ENCODE measurements at regions not wholly inside any gene's neighbourhood (a gene's known extent, or its start where the extent isn't known, plus 50 kb on each side); places are given as distances from the start of the nearest gene placed in this dataset.
"Not testable (repeated sequence)": the region's sequence is repeated elsewhere in the genome, so short reads cannot be mapped to it uniquely, and the experiment has no call there.

DNA sequence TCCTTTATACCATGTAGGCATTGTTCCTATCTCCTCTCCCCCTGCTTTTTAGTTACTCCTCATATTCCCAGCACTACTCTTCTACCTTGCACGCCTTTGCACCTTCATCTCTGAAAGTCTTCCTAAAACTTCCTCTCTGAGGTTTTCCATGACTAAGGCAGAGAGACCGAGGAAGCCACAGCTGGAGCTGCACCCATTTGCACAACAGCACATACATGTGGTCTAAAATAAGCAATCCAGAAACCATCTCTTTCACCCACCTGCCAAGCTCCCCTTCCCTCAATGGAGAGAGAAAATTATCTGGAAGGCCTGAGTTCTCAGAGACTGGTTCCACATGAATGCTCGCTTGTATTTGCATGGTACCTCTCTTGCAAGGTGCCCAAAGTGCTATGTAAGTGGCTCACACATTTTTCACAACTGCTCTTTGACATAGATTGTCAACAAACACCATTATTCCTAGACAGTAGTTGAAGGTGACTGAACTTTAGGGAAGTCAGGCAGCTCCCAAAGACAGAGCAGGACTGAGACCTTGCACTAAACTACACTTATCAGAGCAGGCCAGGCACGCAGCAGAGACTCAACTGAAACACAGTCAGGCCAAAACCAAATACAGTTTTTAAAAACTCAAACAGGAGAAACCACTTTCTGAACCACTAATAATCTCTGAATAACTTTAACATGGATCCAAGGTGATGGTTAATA is 313.2 kb downstream of the TFAP2A start:
- DNase-seq = no peak

DNA sequence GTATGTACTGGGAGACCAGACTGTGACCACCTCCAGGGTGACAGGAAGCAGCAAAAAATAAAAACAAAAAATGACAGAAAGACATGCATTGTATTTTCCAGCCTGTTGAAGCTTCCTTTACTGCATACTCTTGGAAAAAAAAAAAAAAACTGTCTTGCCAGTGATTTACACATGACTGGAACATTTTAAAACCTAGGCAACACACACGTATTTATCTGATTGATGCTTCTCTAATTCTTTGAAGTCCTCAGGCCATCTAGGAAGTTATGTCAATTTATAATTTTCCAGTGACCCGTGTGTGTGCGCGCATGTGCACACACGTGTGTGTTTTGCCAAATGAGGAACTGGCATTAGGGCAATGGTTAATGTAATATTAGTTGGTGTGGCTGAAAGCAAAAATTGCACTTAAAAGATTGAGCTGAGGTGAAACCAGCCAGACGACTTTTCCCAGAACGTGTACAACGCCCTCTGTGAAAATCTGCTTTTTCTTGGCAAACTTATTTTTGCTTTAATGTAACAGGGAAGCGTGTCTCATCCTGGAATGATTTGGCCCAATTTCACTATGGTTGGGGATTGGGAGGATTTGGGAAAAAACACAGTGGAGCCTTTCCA is 315.2 kb downstream of the TFAP2A start:
- no peak for DNase-seq

DNA sequence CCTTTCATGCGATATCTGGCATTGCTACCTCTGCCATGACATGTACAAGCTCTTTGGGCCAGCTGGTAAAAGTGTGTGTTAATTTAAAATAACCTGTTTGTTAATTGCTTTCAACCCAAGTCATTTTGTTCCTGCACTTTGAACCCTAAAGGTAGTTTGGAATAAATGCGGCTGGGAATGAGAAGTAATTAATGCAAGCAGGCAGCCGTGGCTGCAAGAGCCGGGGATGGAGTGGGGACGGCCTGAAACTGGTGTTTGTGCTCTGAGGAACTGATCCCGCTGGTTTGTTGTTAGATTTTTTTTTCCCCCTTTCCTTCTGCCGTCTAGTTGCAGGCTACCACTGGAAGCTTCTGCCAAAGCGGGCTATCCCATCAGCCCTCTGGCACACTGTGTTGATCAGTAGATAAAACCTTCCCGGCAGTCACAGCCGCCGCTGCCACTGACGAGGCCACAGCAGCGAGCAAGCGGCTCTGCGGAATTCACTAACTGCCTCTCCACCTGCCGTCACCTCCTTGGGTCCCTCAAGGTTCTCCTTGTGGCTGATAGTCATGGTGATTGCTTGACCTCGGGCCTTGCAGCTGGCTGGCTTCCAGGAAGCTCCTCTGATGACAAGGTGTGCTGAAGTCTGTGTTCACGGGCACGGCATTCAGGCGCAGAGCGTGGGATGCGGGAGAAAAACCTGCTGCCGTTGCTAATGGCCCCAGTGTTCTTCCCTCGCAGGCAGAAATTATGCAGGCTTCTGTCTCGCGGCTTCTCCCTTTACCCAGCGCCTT is 315.9 kb downstream of the TFAP2A start:
- peak; percentile 57 to 79 for DNase-seq

DNA sequence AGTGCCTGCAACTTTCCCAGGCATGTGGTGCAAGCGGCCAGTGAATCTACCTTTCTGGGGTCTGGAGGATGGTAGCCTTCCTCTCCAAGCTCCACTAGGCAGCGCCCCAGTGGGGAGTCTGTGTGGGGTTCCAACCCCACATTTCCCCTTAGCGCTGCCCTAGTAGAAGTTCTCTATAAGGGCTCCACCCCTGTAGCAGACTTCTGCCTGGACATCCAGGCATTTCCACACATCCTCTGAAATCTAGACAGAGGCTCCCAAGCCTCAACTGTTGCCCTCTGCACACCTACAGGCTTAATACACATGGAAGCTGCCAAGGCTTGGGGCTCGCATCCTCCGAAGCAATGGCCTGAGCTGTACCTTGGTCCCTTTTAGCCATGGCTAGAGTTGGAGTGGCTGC is 321.6 kb downstream of the TFAP2A start:
- no peak for DNase-seq

DNA sequence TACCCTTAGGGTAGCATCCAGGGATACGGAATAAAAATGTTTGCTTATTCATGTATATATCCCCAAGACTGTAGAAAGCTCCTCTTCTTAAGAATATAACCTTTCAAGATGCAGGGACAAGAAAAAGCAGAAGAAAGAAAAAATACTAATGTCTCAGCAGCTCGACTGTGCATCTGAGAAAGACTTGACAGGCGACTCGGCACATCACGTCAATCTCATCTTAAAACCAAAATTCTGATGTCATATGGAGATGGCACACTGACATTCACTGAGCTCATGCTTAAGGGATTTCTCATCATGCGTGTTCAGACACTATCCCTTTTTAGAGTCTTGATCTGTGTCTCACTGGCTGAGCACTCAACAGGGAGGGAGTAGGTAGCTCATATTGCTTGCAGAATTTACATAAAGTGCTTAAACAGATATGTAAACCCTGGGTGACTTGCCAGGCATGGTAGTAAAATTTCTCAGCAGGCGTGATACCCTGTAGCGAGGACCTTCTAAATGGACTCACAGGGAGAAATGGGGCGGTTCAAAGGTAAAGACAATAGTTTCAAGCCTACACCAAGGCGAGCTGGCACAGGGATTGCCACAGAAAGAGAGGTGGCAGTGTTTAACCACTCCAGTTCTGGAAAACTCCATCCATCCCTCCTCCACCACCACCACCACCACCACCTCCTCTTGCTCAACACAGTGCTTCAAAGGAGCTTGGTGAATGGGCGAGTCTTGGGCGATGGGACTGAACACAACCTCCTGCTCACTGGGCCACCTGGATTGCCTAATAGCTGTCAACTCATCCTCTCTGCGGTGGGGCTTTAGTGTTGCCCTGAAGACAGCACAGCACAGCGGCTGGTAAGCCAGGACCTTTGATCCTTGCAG is 330.5 kb downstream of the TFAP2A start:
- no peak for DNase-seq

DNA sequence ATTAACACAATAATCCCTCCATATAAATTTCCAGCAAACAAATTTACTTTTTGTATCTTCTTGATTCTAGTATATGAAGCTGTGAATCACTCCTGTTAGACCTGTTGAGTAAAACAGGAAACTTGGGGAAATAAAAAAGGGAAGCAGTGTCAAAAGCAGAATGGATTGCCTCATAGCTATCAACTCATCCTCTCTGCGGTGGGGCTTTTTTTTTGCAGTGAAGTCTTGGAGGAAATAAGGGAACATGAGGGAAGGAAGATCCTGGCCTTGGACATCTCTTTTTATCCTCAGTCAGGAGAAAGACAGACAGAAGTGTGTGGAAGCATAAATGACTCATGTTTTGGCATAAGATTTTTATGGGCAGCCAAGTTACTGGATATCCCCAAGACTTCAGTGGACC is 332.5 kb downstream of the TFAP2A start:
- DNase-seq = no peak

DNA sequence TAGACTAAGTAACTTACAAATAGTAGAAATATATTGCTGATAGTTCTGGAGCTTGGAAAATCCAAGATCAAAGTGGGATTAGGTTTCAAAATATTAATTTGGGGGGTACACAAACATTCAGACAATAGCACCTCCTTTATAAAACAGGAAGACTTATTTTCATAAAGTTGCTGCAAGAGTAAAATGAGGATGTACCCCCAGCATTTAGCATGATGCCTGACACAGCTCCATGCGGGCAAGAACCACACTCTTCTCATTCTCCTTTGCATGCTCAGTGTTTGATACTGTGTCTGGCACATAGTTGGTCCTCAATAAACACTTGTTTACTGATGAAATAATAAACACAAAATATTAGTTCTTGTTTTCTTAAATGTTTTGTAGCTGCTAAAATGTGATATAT is 332.9 kb downstream of the TFAP2A start:
- no peak for DNase-seq

DNA sequence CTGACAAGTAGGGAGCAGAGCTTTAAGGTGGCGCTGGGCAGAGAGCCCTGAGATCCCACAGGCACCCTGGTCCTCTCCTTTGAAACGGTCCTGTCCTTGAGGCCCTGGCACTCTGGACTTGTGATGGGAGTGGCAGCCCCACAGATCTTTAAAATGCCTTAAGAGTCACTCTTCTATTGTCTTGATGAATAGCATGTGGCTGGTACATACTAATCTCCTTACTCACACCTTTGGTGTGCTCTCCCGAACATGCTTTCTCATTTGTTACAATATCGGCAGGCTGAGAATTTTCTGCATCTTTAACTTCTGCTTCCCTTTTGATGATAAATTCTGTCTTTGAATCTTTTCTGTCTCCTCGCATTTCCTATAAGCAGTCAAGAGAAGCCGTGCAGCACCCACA is 333.8 kb downstream of the TFAP2A start:
- no peak for DNase-seq

DNA sequence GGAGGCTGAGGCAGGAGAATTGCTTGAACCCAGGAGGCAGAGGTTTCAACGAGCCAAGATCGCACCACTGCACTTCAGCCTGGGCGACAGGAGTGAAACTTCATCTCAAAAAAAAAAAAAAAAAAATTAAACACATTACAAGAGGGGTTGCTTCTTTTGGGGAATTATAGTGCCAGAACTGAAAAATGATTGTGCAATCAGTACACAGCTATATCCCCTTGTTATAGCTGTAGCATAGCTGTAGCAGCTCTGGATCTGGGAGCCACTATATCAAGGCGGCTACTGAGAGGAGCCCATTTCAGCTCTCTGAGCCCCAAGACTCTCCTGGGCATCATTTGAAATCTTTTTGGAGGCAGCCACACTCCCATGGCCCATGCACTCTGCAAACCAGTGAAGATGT is 334.3 kb downstream of the TFAP2A start:
- no peak for DNase-seq

DNA sequence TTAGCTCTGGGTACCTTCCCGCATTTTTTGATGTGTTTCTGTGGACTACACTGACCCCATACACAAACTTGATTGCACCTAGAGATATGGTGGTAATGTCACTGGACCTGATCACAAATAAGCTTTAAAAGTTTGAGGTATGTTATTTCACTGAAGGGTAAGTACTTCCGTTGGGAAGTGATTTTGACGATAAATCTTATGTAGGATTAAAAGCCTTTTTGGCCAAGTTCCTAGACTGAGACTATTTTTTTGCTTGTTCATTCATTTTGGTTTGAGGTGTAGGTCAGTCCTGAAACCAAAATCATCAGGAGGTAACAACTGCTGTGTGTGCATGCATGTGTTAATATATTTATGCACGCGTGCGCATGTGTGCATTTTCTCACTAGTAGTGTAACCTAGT is 336.3 kb downstream of the TFAP2A start:
- no peak for DNase-seq

DNA sequence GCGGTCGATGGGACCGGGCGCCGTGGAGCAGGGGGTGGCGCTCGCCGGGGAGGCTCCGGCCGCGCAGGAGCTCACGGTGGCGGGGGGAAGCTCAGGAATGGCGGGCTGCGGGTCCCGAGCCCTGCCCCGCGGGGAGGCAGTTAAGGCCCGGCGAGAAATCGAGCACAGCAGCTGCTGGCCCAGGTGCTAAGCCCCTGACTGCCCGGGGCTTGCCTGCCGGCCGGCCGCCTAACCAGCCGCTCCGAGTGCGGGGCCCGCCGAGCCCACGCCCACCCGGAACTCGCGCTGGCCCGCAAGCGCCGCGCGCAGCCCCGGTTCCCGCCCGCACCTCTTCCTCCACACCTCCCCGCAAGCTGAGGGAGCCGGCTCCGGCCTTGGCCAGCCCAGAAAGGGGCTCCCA is 340.1 kb downstream of the TFAP2A start:
- DNase-seq = not testable (repeated sequence)

DNA sequence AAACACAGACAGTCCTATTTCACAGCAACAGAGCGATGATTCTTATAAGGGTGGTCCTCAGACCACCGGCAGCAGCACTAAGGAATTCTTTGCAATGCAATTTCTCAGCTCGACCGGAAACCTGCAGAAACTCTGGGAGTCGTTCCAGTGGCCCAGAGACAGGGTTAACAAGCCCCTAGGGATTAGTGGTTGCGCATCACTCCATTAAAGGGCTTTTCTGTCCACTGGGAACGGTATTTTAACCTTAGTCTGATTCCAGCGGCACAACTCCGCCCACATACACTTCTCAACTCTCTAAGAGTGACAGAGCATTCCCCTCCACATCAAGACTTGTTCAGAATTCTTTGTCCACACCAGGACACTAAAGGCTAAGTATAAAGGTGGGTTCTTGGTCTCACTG is 341.5 kb downstream of the TFAP2A start:
- no peak for DNase-seq

DNA sequence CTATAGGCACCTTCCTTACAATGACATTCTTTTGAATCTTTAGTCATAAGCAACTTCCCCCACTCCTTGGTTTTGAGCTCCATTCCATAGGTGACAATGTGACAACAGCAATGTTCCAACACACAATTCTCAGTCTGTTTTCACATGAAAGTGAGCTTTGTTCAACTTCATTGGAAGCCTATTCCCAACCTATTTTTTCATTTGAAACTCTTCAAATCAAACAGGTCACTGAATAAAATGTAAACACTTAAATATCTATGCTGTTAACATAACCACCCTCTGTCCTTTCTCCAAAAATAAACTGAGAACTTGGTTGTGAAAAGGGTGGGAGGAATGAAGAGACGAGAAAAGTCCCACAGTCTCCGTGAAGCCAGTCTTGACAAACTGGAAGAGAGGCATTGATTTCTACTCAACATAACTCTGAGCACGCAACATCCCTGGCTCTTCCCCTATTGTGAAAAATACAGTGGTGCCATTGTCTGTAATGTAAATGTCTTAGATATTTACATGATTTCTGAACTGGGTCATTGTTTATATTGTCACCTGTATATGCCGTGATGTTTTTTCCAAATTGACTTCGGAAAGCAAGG is 343.1 kb downstream of the TFAP2A start:
- DNase-seq = no peak

DNA sequence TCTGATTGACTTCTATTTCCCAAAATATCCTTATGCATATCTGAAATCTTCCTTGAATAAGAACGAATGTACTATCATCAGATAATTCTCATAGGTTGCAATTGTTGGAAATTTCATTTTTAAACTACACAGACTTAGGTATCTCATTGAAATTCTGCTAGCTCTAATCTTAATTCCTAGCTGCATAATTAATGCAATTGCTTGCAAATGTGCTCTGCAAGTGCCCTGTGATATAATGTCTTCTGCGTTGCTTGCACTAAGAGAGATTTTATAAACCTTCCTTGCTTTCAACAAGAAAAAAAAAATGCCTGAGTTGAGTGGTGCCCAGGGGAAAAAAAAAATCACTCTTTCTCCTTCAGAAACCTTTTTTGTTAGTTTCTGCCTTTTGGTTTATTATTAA is 354.9 kb downstream of the TFAP2A start:
- DNase-seq = no peak

DNA sequence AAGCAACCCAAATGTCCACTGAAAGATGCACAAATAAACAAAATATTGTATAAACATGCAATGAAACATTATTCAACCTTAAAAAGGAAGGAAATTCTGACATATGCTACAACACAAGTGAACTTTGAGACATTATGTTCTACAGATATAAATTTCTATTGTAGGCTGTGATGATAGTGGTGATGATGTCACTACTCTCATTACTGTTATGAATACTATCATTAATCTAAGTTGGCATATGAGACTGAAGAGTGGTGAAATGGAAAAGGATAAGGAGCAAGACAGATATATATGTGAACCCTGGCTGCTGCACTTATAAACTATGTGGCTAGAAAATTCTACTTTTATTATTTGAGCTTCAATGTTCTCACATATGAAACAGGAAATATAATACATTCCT is 360.2 kb downstream of the TFAP2A start:
- DNase-seq = no peak

DNA sequence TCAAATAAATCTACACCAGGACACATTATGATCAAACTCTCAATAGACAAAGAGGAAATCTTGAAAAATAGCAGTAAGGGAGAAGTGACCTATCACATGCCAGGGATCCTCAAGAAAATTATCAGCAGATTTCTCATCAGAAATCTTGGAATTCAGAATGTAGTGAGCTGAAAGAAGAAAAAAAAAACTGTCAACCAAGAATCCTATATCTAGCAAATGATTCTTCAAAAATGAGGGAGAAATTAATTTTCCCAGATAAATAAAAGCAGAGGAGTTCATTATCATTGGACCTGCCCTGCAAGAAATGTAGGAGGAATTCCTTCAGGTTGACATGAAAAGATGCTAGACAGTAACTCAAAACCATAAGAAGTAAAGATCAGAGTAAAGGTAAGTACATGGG is 363.6 kb downstream of the TFAP2A start:
- DNase-seq = no peak

DNA sequence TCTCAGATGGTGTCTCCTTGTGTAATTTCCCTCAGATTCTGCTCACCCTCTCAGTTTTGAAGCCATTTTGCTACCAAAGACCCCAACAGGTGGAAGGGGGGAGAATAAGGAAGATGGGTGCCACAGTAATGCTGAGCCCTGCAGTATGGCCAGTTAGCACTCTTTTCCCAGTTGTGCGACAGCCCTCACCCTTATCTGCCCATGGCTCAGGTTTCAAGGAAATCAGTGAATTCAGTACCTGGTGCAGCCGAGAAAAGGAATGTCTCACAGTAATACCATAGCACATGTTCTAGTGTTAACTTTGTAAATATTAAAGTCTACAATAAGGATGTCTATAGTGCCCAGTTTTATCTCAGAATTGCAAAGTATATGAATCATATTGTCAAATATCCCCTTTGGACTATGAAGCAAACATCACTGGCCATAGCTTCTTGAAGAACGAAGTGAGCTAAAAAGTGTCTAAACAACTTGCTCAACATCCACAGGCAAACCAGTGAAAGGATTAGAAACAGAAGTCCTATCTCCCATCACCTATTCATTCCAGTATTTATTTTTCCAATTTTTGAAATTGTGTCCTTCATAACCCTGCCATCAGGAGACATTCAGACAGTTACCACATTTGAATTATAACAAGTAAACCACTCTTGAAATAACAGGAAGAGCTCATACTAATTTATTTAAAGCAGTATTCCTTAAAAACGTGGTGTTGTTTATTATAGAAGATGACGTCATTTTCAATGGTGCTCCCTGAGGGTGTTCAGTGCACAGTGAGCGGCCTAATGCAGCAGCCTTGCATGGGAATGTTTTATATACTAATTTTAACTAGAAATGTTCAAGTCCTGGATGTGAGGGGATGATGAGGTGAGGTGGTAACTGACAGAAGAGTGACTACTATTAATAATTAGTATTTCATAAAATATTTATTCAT is 366.2 kb downstream of the TFAP2A start:
- no peak for DNase-seq

DNA sequence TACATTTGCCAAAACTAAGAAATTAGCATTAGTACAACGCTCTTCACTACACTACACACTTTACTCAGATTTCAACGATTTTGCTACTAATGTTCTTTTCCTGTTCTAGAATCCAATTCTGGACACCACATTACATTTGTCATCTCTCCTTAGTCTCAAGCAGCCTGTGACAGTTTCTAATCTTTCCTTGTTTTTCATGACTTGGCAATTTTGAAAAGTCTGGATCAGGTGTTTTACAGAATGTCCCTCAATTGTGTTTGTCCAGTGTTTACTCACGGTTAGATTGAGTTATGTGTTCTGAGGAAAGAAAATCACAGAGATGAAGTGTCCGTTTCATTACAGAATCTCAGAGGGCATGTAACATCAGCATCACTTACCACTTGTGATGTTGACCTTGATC is 372.6 kb downstream of the TFAP2A start:
- no peak for DNase-seq

DNA sequence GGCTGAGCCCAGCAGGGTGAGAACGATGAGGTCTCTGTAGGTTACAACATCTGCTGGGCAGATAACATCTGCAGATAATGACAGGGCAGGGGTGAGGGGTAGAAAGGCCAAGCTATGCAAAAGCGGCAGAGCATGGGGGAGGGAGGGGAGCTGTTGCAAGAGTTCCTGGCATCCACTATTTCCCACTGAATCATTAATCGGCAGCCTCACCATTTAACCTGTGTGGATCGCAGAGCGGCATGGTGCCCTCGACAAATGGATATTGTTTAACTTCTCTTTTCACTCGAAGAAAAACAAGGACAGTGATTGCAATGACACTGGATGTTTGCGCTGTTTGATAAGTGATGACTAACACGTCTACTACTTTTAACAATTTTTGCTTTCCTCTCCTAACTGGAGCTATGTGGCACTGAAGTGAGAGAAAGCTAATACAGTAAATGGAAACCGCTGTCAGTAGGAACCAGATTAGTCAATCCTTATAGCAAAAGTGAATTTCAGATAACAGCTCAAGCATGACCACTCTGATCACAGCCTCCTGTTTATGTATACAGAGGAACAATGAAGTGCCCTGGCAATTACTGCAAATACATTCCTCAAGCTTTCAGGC is 381.5 kb downstream of the TFAP2A start:
- DNase-seq = no peak

DNA sequence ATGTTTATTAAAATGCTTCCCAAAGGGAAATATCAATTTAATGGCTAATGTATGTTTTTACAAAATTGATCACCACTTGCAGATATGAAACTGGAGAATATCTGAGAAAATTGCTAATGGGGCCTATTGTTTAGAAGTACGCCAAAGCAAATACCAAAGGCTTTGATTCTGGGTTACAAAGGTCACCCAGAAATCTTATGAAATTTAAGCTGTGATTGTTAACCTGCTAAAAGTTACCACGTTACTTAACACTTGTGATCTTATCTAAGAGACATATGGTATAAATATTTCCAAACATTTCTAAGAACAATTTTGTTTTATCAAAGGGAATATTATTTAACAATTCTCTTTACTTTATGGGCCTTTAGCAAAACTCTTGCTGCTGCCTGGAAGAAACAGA is 383.3 kb downstream of the TFAP2A start:
- no peak for DNase-seq

DNA sequence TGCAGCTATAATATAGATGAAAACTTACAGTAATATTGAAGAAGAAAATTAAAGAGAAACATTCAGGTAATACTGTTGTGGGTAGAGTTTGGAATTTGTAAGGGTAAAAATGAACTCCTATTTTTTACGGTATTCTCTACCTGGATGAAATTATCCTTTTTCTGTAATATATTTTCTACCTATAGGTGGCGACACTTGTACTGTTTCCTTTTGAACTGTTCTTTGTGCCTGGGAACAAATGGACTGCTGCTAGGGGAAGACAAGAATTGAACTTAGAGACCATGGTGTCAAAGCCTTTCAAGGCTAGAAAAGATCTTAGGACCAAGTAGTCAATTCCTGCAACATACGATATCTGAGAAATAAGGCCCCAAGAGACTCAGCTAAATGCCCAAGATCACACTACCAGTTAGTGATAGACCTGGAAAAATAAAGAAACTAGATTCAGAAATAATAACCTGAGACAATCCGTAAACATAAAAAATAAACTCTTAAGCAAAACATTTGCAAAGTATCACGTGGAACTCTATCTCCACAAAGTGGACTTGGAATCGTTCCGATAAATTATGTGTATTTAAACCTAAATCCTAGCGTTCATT is 383.8 kb downstream of the TFAP2A start:
- DNase-seq = peak in 1 of 2 experiments; percentile 18
